T-cell (primary cell): ENCODE measurements at regions not wholly inside any gene's neighbourhood (a gene's known extent, or its start where the extent isn't known, plus 50 kb on each side); places are given as distances from the start of the nearest gene placed in this dataset.

ENCODE experiments used
- ATAC-seq, 4 experiments: fragments of 200-7000 bp in 3 of 4; fragments of 150-1000 bp in 1 of 4; cut with Tn5 transposase; replicated peaks in 1 of 4; 1 replicate in 3 of 4; 2 replicates in 1 of 4; pipeline ENCODE4 v1.10.0; 2021; ENCODE audit warnings: moderate library complexity in 3 of 4, mild to moderate bottlenecking in 2 of 4, moderate number of reproducible peaks in 1 of 4
- CTCF ChIA-PET, 2 donors: fragments of 300-600 bp; sonication (Branson Sonifier 250); formaldehyde crosslinking; loops; one replicate each; lab custom pipeline; 2022; ENCODE audit warnings: antibody characterized with exemption in 2 of 2; lab: Charles Lee
- POLR2A ChIA-PET, 2 donors: fragments of 300-600 bp; sonication (Branson Sonifier 250); formaldehyde crosslinking; loops; one replicate each; lab custom pipeline; 2022; ENCODE audit warnings: antibody characterized with exemption in 2 of 2; lab: Charles Lee
- DNase-seq, 35 experiments: peaks; one replicate each; pipeline versions ENCODE4 v3.0.0 to v3.0.0-alpha.2; 2013 to 2023
- H3K27ac ChIP-seq: one replicate; pipeline ENCODE4 v1.5.1; 2013; ENCODE audit warnings: low read length
- H3K27me3 ChIP-seq, 2 experiments: replicated peaks in 1 of 2; 1 replicate in 1 of 2; 2 replicates in 1 of 2; pipeline versions ENCODE4 v1.6.1 to v1.7.0; 2013; ENCODE audit warnings: low read length in 1 of 2, mixed read lengths in 1 of 2; ENCODE audit not compliant: control insufficient read depth in 2 of 2, insufficient read depth in 2 of 2; ENCODE audit errors: extremely low read depth in 1 of 2
- H3K36me3 ChIP-seq, 2 donors: 1 replicate in 1 of 2; 2 replicates in 1 of 2; pipeline versions ENCODE4 v1.6.1 to v1.7.0; 2013; ENCODE audit warnings: low read length in 1 of 2; ENCODE audit not compliant: control insufficient read depth in 2 of 2, insufficient read depth in 1 of 2; ENCODE audit errors: extremely low read depth in 1 of 2
- H3K4me1 ChIP-seq, 2 experiments: 1 replicate in 1 of 2; 2 replicates in 1 of 2; pipeline versions ENCODE4 v1.6.1 to v1.7.0; 2013; ENCODE audit warnings: low read length in 2 of 2, mixed read lengths in 1 of 2; ENCODE audit not compliant: insufficient read depth in 2 of 2, control insufficient read depth in 1 of 2; ENCODE audit errors: extremely low read depth in 1 of 2
- H3K4me3 ChIP-seq, 2 donors: 1 replicate in 1 of 2; 2 replicates in 1 of 2; pipeline versions ENCODE4 v1.5.1 to v1.7.0; 2013; ENCODE audit warnings: mild to moderate bottlenecking in 2 of 2, low read length in 1 of 2, moderate library complexity in 1 of 2; ENCODE audit not compliant: control insufficient read depth in 1 of 2; ENCODE audit errors: extremely low read depth in 1 of 2
- H3K9me3 ChIP-seq: 2 replicates; pipeline ENCODE4 v1.7.0; 2013
- H3K27ac Mint-ChIP-seq, 2 donors: one replicate each; pipeline ENCODE4 v1.8.0; 2020 to 2021; ENCODE audit warnings: mild to moderate bottlenecking in 2 of 2, mixed read lengths in 2 of 2
- H3K27me3 Mint-ChIP-seq, 2 donors: one replicate each; pipeline ENCODE4 v1.8.0; 2021 to 2022; ENCODE audit warnings: mixed read lengths in 2 of 2
- H3K36me3 Mint-ChIP-seq: one replicate; pipeline ENCODE4 v1.8.0; 2021; ENCODE audit warnings: mixed read lengths
- H3K4me1 Mint-ChIP-seq, 3 donors: one replicate each; pipeline ENCODE4 v1.8.0; 2020 to 2022; ENCODE audit warnings: mixed read lengths in 3 of 3, mild to moderate bottlenecking in 1 of 3
- H3K4me3 Mint-ChIP-seq, 3 donors: one replicate each; pipeline ENCODE4 v1.8.0; 2020 to 2022; ENCODE audit warnings: mild to moderate bottlenecking in 3 of 3, mixed read lengths in 3 of 3, moderate library complexity in 3 of 3
- H3K9me3 Mint-ChIP-seq, 3 donors: one replicate each; pipeline ENCODE4 v1.8.0; 2020 to 2022; ENCODE audit warnings: mixed read lengths in 3 of 3
- WGBS: methylation state at CpG from one replicate; pipeline ENCODE4 v1.1.5; 2013; ENCODE audit warnings: missing lambda C conversion rate; ENCODE audit not compliant: insufficient coverage; 5-methylcytosine and 5-hydroxymethylcytosine counted together

- H3K27me3 Mint-ChIP-seq: no peaks in the 10 kb centered on the region
- ChIA-PET POLR2A (no interaction called here), CTCF (interaction anchor here in 1 of 2 donors (0.6 kb wide), 2 partner anchors 82 to 401 kb away, joined by 3 to 5 read pairs; no protein-coding TSS in a partner anchor)
- peaks cover under 1% of the 10 kb centered on the region for H3K36me3 Mint-ChIP-seq
- no peaks in the 10 kb centered on the region for H3K27me3 ChIP-seq
- H3K27ac ChIP-seq: no peak overlapping the region
- H3K4me3 Mint-ChIP-seq: no peak overlapping the region
- peaks cover 6 to 12% (median 7%) of the 10 kb centered on the region in 3 donors for H3K9me3 Mint-ChIP-seq
- ATAC-seq: no peak
- H3K4me1 Mint-ChIP-seq: peaks cover 19 to 22% (median 21%) of the 10 kb centered on the region in 3 donors
- H3K36me3 ChIP-seq: no peaks in the 10 kb centered on the region
- no peak for DNase-seq
- H3K9me3 ChIP-seq: peaks cover 2% of the 10 kb centered on the region
- no peak overlapping the region for H3K4me3 ChIP-seq
- WGBS: no CpG with 5 or more reads among the region's 4 CpGs
- no peaks in the 10 kb centered on the region for H3K4me1 ChIP-seq
- H3K27ac Mint-ChIP-seq: no peak overlapping the region
These were observed 214.1 kb upstream of the PLEKHG7 start for GRCh38 chr12:92488735-92489134.

- Mint-ChIP-seq H3K4me1 (peaks cover 19 to 21% (median 21%) of the 10 kb centered on the region in 3 donors), H3K4me3 (no peak overlapping the region), H3K27me3 (no peaks in the 10 kb centered on the region), H3K27ac (no peak overlapping the region), H3K36me3 (no peaks in the 10 kb centered on the region), H3K9me3 (peaks cover 6 to 9% (median 7%) of the 10 kb centered on the region in 3 donors)
- H3K4me3 ChIP-seq: no peak overlapping the region
- no peaks in the 10 kb centered on the region for H3K4me1 ChIP-seq
- ChIA-PET POLR2A (interaction anchor here (0.5 to 0.6 kb wide), 3 partner anchors 122 to 353 kb away, joined by 3 to 5 read pairs (median 5); no protein-coding TSS in a partner anchor), CTCF (no interaction called here)
- no peak for DNase-seq
- H3K27ac ChIP-seq: no peak overlapping the region
- H3K9me3 ChIP-seq: peaks cover 2% of the 10 kb centered on the region
- no peak for ATAC-seq
- no peaks in the 10 kb centered on the region for H3K36me3 ChIP-seq
- H3K27me3 ChIP-seq: no peaks in the 10 kb centered on the region
These were observed 215.7 kb upstream of the PLEKHG7 start for GRCh38 chr12:92487138-92487485.

- ATAC-seq (no peak), DNase-seq (no peak)
- Histone ChIP-seq H3K36me3 (no peaks in the 10 kb centered on the region), H3K4me1 (no peaks in the 10 kb centered on the region), H3K4me3 (no peak overlapping the region), H3K27me3 (no peaks in the 10 kb centered on the region), H3K9me3 (no peaks in the 10 kb centered on the region), H3K27ac (no peak overlapping the region)
- Mint-ChIP-seq H3K4me1 (peaks cover 19 to 21% (median 21%) of the 10 kb centered on the region in 3 donors), H3K27me3 (no peaks in the 10 kb centered on the region), H3K27ac (no peak overlapping the region), H3K4me3 (no peak overlapping the region), H3K36me3 (no peaks in the 10 kb centered on the region), H3K9me3 (peaks cover 2 to 4% (median 3%) of the 10 kb centered on the region in 3 donors)
- ChIA-PET CTCF (interaction anchor here in 1 of 2 donors (0.7 kb wide), 1 partner anchor 45 kb away, joined by 3 read pairs; no protein-coding TSS in a partner anchor), POLR2A (interaction anchor here (0.6 to 0.7 kb wide), 4 partner anchors 10 to 327 kb away, joined by 5 read pairs; no protein-coding TSS in a partner anchor)
- no CpG with 5 or more reads among the region's 3 CpGs for whole genome bisulfite sequencing
These were observed 216.2 kb upstream of the PLEKHG7 start for GRCh38 chr12:92486443-92487137.

- H3K4me3 Mint-ChIP-seq: no peak overlapping the region
- H3K4me1 Mint-ChIP-seq: peaks cover 19 to 21% (median 21%) of the 10 kb centered on the region in 3 donors
- no peaks in the 10 kb centered on the region for H3K36me3 Mint-ChIP-seq
- WGBS: 78% methylated on average over 5 of the region's 6 CpGs
- ATAC-seq (no peak), DNase-seq (no peak)
- ChIA-PET POLR2A (interaction anchor here (0.6 to 0.7 kb wide), 4 partner anchors 9 to 795 kb away, joined by 3 to 5 read pairs (median 4); no protein-coding TSS in a partner anchor), CTCF (interaction anchor here (0.6 to 0.7 kb wide), 3 partner anchors 44 to 443 kb away, joined by 3 to 9 read pairs (median 3); no protein-coding TSS in a partner anchor)
- H3K9me3 Mint-ChIP-seq: no peaks in the 10 kb centered on the region
- no peak overlapping the region for H3K4me3 ChIP-seq
- H3K36me3 ChIP-seq: no peaks in the 10 kb centered on the region
- H3K27me3 Mint-ChIP-seq: no peaks in the 10 kb centered on the region
- no peak overlapping the region for H3K27ac ChIP-seq
- peak overlapping the region; percentile 43 to 70 for H3K27ac Mint-ChIP-seq
- H3K27me3 ChIP-seq: no peaks in the 10 kb centered on the region
- H3K9me3 ChIP-seq: no peaks in the 10 kb centered on the region
- no peaks in the 10 kb centered on the region for H3K4me1 ChIP-seq
These were observed 217.1 kb upstream of the PLEKHG7 start for GRCh38 chr12:92485351-92486348.

- H3K27ac ChIP-seq: no peak overlapping the region
- WGBS: 100% methylated on average over 1 of the region's 2 CpGs
- H3K4me1 ChIP-seq: no peaks in the 10 kb centered on the region
- no peaks in the 10 kb centered on the region for H3K27me3 ChIP-seq
- no peak overlapping the region for H3K27ac Mint-ChIP-seq
- DNase-seq: no peak
- H3K9me3 Mint-ChIP-seq: peaks cover 0 to 3% (median 0%) of the 10 kb centered on the region in 3 donors
- peaks cover 17 to 23% (median 22%) of the 10 kb centered on the region in 3 donors for H3K4me1 Mint-ChIP-seq
- ChIA-PET POLR2A (interaction anchor here in 1 of 2 donors (1.0 kb wide), 1 partner anchor 29 kb away, joined by 4 read pairs; no protein-coding TSS in a partner anchor), CTCF (no interaction called here)
- ATAC-seq: no peak
- H3K4me3 Mint-ChIP-seq: no peak overlapping the region
- H3K36me3 ChIP-seq: no peaks in the 10 kb centered on the region
- H3K4me3 ChIP-seq: no peak overlapping the region
- no peaks in the 10 kb centered on the region for H3K36me3 Mint-ChIP-seq
- H3K9me3 ChIP-seq: no peaks in the 10 kb centered on the region
- no peaks in the 10 kb centered on the region for H3K27me3 Mint-ChIP-seq
These were observed 220.2 kb upstream of the PLEKHG7 start for GRCh38 chr12:92482599-92482998.

- H3K27me3 ChIP-seq: no peaks in the 10 kb centered on the region
- Mint-ChIP-seq H3K4me3 (no peak overlapping the region), H3K4me1 (peaks cover 14 to 19% (median 18%) of the 10 kb centered on the region in 3 donors), H3K27me3 (no peaks in the 10 kb centered on the region), H3K9me3 (peaks cover 0 to 3% (median 0%) of the 10 kb centered on the region in 3 donors), H3K36me3 (peaks cover 4% of the 10 kb centered on the region), H3K27ac (no peak overlapping the region)
- no peaks in the 10 kb centered on the region for H3K36me3 ChIP-seq
- H3K27ac ChIP-seq: no peak overlapping the region
- no peak overlapping the region for H3K4me3 ChIP-seq
- CTCF ChIA-PET: no interaction called here
- DNase-seq (no peak), ATAC-seq (no peak)
- WGBS: no CpG with 5 or more reads among the region's 2 CpGs
- no peaks in the 10 kb centered on the region for H3K4me1 ChIP-seq
- POLR2A ChIA-PET: interaction anchor here in 1 of 2 donors (0.6 kb wide), 1 partner anchor 13 kb away, joined by 4 read pairs; no protein-coding TSS in a partner anchor
- no peaks in the 10 kb centered on the region for H3K9me3 ChIP-seq
These were observed 221.7 kb upstream of the PLEKHG7 start for GRCh38 chr12:92481066-92481465.
